H9 (cell line): ENCODE measurements at regions not wholly inside any gene's neighbourhood (a gene's known extent, or its start where the extent isn't known, plus 50 kb on each side); places are given as distances from the start of the nearest gene placed in this dataset.

ENCODE experiments used
- DNase-seq: peaks from one replicate; pipeline ENCODE4 v3.0.0-alpha.2; 2017
- H2AFZ ChIP-seq: one replicate; pipeline ENCODE4 v1.6.1; 2013; ENCODE audit warnings: mild to moderate bottlenecking, low read length, control low read depth, moderate library complexity
- H2AK5ac ChIP-seq: 2 replicates; pipeline ENCODE4 v1.6.1; 2013; ENCODE audit warnings: low read length, control low read depth, mixed read lengths; ENCODE audit not compliant: insufficient read length
- H2BK120ac ChIP-seq: one replicate; pipeline ENCODE4 v1.6.1; 2013; ENCODE audit warnings: low read depth, mild to moderate bottlenecking, low read length, control low read depth, inconsistent platforms; ENCODE audit not compliant: poor library complexity, severe bottlenecking
- H2BK12ac ChIP-seq: 2 replicates; pipeline ENCODE4 v1.6.1; 2013; ENCODE audit warnings: low read length, control low read depth, mixed read lengths, low read depth; ENCODE audit not compliant: insufficient read length
- H2BK15ac ChIP-seq: 2 replicates; pipeline ENCODE4 v1.6.1; 2013; ENCODE audit warnings: low read depth, low read length, control low read depth
- H2BK20ac ChIP-seq: one replicate; pipeline ENCODE4 v1.6.1; 2013; ENCODE audit warnings: low read depth, mild to moderate bottlenecking, low read length, control low read depth, inconsistent platforms; ENCODE audit not compliant: poor library complexity, severe bottlenecking
- H2BK5ac ChIP-seq: 2 replicates; pipeline ENCODE4 v1.6.1; 2013; ENCODE audit warnings: low read length, control low read depth, mixed read lengths; ENCODE audit not compliant: insufficient read length
- H3K14ac ChIP-seq: 2 replicates; pipeline ENCODE4 v1.6.1; 2013; ENCODE audit warnings: low read length, control low read depth; ENCODE audit not compliant: insufficient read depth
- H3K18ac ChIP-seq: 2 replicates; pipeline ENCODE4 v1.6.1; 2013; ENCODE audit warnings: low read depth, mild to moderate bottlenecking, mixed read lengths, low read length, control low read depth; ENCODE audit not compliant: insufficient read length
- H3K23ac ChIP-seq: 2 replicates; pipeline ENCODE4 v1.6.1; 2013; ENCODE audit warnings: low read length, control low read depth, mixed read lengths, low read depth; ENCODE audit not compliant: insufficient read length
- H3K23me2 ChIP-seq: 2 replicates; pipeline ENCODE4 v1.6.1; 2013; ENCODE audit warnings: low read depth, mild to moderate bottlenecking, mixed read lengths, low read length, control low read depth; ENCODE audit not compliant: insufficient read length, poor library complexity, severe bottlenecking
- H3K27ac ChIP-seq: 2 replicates; pipeline ENCODE4 v1.5.1; 2013; ENCODE audit warnings: low read length, control low read depth, mixed read lengths, low read depth; ENCODE audit not compliant: insufficient read length
- H3K27me3 ChIP-seq: 2 replicates; pipeline ENCODE4 v1.6.1; 2013; ENCODE audit warnings: low read length, control low read depth, inconsistent platforms; ENCODE audit not compliant: insufficient read depth
- H3K4ac ChIP-seq: 2 replicates; pipeline ENCODE4 v1.6.1; 2013; ENCODE audit warnings: low read depth, mild to moderate bottlenecking, control low read depth, inconsistent platforms, low read length, moderate library complexity
- H3K4me1 ChIP-seq: 2 replicates; pipeline ENCODE4 v1.6.1; 2013; ENCODE audit warnings: low read length, control low read depth, inconsistent platforms; ENCODE audit not compliant: insufficient read depth
- H3K4me2 ChIP-seq: 2 replicates; pipeline ENCODE4 v1.6.1; 2013; ENCODE audit warnings: low read length, control low read depth, mixed read lengths; ENCODE audit not compliant: insufficient read length, insufficient read depth
- H3K56ac ChIP-seq: 2 replicates; pipeline ENCODE4 v1.6.1; 2013; ENCODE audit warnings: low read depth, mild to moderate bottlenecking, mixed read lengths, low read length, control low read depth; ENCODE audit not compliant: insufficient read length
- H3K79me1 ChIP-seq: 2 replicates; pipeline ENCODE4 v1.6.1; 2013; ENCODE audit warnings: low read depth, mild to moderate bottlenecking, moderate library complexity, low read length, control low read depth, inconsistent platforms; ENCODE audit not compliant: insufficient read depth, poor library complexity, severe bottlenecking
- H3K79me2 ChIP-seq: 2 replicates; pipeline ENCODE4 v1.6.1; 2013; ENCODE audit warnings: low read length, control low read depth, inconsistent platforms; ENCODE audit not compliant: insufficient read depth
- H3K9ac ChIP-seq: 2 replicates; pipeline ENCODE4 v1.6.1; 2013; ENCODE audit warnings: low read length, control low read depth, mixed read lengths; ENCODE audit not compliant: insufficient read length; ENCODE audit errors: extremely low read depth
- H3K9me3 ChIP-seq: one replicate; pipeline ENCODE4 v1.6.1; 2013; ENCODE audit warnings: low read depth, low read length, inconsistent platforms; ENCODE audit not compliant: control insufficient read depth
- H3T11ph ChIP-seq: one replicate; pipeline ENCODE4 v1.6.1; 2013; ENCODE audit warnings: mild to moderate bottlenecking, low read length, control low read depth, inconsistent platforms
- H4K20me1 ChIP-seq: one replicate; pipeline ENCODE4 v1.6.1; 2013; ENCODE audit not compliant: control insufficient read depth, insufficient read length, insufficient read depth
- H4K5ac ChIP-seq: 2 replicates; pipeline ENCODE4 v1.6.1; 2013; ENCODE audit warnings: low read depth, mild to moderate bottlenecking, mixed read lengths, low read length, control low read depth; ENCODE audit not compliant: insufficient read length
- H4K8ac ChIP-seq: replicated peaks from 2 replicates; pipeline ENCODE4 v1.6.1; 2013; ENCODE audit warnings: low read length, control low read depth, mixed read lengths, low read depth; ENCODE audit not compliant: insufficient read length
- H4K91ac ChIP-seq: 2 replicates; pipeline ENCODE4 v1.6.1; 2013; ENCODE audit warnings: low read depth, mild to moderate bottlenecking, moderate library complexity, mixed read lengths, low read length, control low read depth; ENCODE audit not compliant: insufficient read length
- H3K27ac Mint-ChIP-seq, 3 experiments: 2 replicates in 2 of 3; 3 replicates in 1 of 3; pipeline ENCODE4 v1.8.0; 2020 to 2021; ENCODE audit warnings: mixed read lengths in 3 of 3, mild to moderate bottlenecking in 1 of 3, moderate library complexity in 1 of 3
- H3K27me3 Mint-ChIP-seq: 2 replicates; pipeline ENCODE4 v1.8.0; 2021; ENCODE audit warnings: low read depth, mild to moderate bottlenecking, moderate library complexity, mixed read lengths
- H3K36me3 Mint-ChIP-seq, 3 experiments: 2 replicates in 2 of 3; 3 replicates in 1 of 3; pipeline ENCODE4 v1.8.0; 2020 to 2021; ENCODE audit warnings: low read depth in 3 of 3, mixed read lengths in 3 of 3; ENCODE audit not compliant: insufficient read depth in 1 of 3
- H3K4me1 Mint-ChIP-seq, 2 experiments: 2 replicates each; pipeline ENCODE4 v1.8.0; 2020; ENCODE audit warnings: mixed read lengths in 2 of 2
- H3K4me3 Mint-ChIP-seq, 2 experiments: 2 replicates in 1 of 2; 3 replicates in 1 of 2; pipeline ENCODE4 v1.8.0; 2020 to 2021; ENCODE audit warnings: mild to moderate bottlenecking in 2 of 2, mixed read lengths in 2 of 2, moderate library complexity in 1 of 2
- H3K9me3 Mint-ChIP-seq, 2 experiments: 2 replicates in 1 of 2; 3 replicates in 1 of 2; pipeline ENCODE4 v1.8.0; 2020; ENCODE audit warnings: mild to moderate bottlenecking in 2 of 2, mixed read lengths in 2 of 2, moderate library complexity in 1 of 2
- WGBS: extraction: QIAGEN DNeasy Blood & Tissue Kit; methylation state at CpG from one replicate; pipeline ENCODE4 v1.1.7; 2013; ENCODE audit warnings: missing lambda C conversion rate, low lambda C conversion rate, mixed read lengths; ENCODE audit not compliant: insufficient read length; ENCODE audit errors: extremely low coverage; 5-methylcytosine and 5-hydroxymethylcytosine counted together
- TF ChIP-seq, protein P1 (sequence below): fragments of 200-600 bp; sonication (generic); conservative IDR thresholded peaks from 3 replicates; pipeline ENCODE4 v1.8.0; 2021; ENCODE audit warnings: antibody characterized with exemption, mild to moderate bottlenecking

- no peak overlapping the region for H3K18ac ChIP-seq
- no peak overlapping the region for H3K56ac ChIP-seq
- H3K27me3 ChIP-seq, result no peaks in the 10 kb centered on the region
- no peaks in the 10 kb centered on the region for H3K79me2 ChIP-seq
- no peak overlapping the region for H3K23ac ChIP-seq
- no peak overlapping the region for H3K4ac ChIP-seq
- no peak overlapping the region for H4K5ac ChIP-seq
- H3K27ac ChIP-seq, result no peak overlapping the region
- peaks cover 4 to 18% of the 10 kb centered on the region in 2 experiments; a peak in 3 of 4 replicates for H3K4me1 Mint-ChIP-seq
- H3K79me1 ChIP-seq, result no peaks in the 10 kb centered on the region
- no CpG with 5 or more reads among the region's 4 CpGs for WGBS
- H2BK15ac ChIP-seq, result no peak overlapping the region
- no peak overlapping the region for H2AK5ac ChIP-seq
- no peak overlapping the region for H2BK5ac ChIP-seq
- H3K27me3 Mint-ChIP-seq, result no peaks in the 10 kb centered on the region
- H3T11ph ChIP-seq, result no peak overlapping the region
- DNase-seq, result no peak
- H4K8ac ChIP-seq, result no peak overlapping the region
- H3K4me3 Mint-ChIP-seq, result no peak overlapping the region
- H3K4me2 ChIP-seq, result no peak overlapping the region
- no peaks in the 10 kb centered on the region; the same call in 1 of the 2 replicates for H3K4me1 ChIP-seq
- no peak overlapping the region for H3K27ac Mint-ChIP-seq
- H4K91ac ChIP-seq, result no peak overlapping the region
- no peak overlapping the region for H2BK20ac ChIP-seq
- H2BK120ac ChIP-seq, result no peak overlapping the region
- no peak overlapping the region for H2BK12ac ChIP-seq
- no peaks in the 10 kb centered on the region for H3K9me3 Mint-ChIP-seq
- H3K36me3 Mint-ChIP-seq, result no peaks in the 10 kb centered on the region
- no peaks in the 10 kb centered on the region for H3K23me2 ChIP-seq
- H3K9ac ChIP-seq, result no peak overlapping the region
- TF ChIP-seq, protein P1, sequence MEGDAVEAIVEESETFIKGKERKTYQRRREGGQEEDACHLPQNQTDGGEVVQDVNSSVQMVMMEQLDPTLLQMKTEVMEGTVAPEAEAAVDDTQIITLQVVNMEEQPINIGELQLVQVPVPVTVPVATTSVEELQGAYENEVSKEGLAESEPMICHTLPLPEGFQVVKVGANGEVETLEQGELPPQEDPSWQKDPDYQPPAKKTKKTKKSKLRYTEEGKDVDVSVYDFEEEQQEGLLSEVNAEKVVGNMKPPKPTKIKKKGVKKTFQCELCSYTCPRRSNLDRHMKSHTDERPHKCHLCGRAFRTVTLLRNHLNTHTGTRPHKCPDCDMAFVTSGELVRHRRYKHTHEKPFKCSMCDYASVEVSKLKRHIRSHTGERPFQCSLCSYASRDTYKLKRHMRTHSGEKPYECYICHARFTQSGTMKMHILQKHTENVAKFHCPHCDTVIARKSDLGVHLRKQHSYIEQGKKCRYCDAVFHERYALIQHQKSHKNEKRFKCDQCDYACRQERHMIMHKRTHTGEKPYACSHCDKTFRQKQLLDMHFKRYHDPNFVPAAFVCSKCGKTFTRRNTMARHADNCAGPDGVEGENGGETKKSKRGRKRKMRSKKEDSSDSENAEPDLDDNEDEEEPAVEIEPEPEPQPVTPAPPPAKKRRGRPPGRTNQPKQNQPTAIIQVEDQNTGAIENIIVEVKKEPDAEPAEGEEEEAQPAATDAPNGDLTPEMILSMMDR, result no peak
- H2AFZ ChIP-seq, result no peak overlapping the region
- no peaks in the 10 kb centered on the region for H4K20me1 ChIP-seq
- no peak overlapping the region for H3K14ac ChIP-seq
- H3K9me3 ChIP-seq, result no peaks in the 10 kb centered on the region
Measured at GRCh38 chr6:79302341-79302740, 67.9 kb upstream of the HMGN3 start.
